NCI-H2107 treated with DMSO at 0.1 percent for 48 hours (cell line): ENCODE measurements at regions not wholly inside any gene's neighbourhood (a gene's known extent, or its start where the extent isn't known, plus 50 kb on each side); places are given as distances from the start of the nearest gene placed in this dataset.

ENCODE experiments used
- DNase-seq: peaks from one replicate; lab custom pipeline; 2025; ENCODE audit not compliant: unreplicated experiment; lab: John Stamatoyannopoulos, UW

DNA sequence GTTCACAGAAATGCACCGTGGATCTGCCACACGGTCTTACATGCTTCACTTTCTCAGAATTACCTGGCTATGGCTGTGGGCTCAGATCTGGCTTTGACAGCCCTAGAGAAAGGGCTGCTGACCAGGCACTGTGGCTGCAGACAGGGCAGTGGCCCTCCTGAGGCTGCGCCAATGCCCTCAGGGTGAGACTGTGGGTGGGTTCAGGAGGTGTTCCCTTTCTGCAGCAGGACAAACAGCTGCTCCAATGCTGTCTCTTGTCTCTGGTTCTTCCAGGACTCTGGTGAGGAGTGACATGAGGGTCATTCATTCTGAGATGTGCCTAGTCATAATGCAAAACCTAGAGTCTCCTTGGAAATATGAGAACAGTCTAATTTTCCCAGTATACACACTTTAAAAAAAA lies 90.5 kb upstream of the SMIM21 start:
- no peak for DNase-seq

GRCh38 chr18:75517286-75517685 lies 89.8 kb upstream of the SMIM21 start:
- no peak for DNase-seq

DNA sequence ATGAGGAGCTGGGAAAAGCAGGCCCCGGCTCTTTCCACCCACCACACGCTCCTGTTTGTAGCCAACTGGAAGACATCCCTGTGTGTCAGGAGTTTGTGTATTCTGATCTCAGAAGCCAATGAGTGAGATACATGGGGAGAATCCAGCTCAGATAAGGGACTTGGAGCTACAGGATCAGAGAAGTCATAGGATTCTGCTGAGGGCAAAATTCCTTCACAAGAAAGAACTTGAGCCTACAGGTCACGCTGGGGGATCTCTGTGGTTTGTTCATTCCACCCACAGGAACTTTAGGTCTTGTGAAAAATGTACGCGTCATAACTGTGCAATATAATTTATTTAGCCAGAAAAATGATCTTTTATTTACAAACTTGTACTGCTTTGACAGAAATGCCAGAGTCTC lies 80.1 kb upstream of the SMIM21 start:
- no peak for DNase-seq

- DNase-seq: no peak
Observed at GRCh38 chr18:75506913-75507312, 79.4 kb upstream of the SMIM21 start.

GRCh38 chr18:75504469-75504868 lies 77.0 kb upstream of the SMIM21 start:
- no peak for DNase-seq

- no peak for DNase-seq
Observed at GRCh38 chr18:75503615-75504014, 76.1 kb upstream of the SMIM21 start.

DNA sequence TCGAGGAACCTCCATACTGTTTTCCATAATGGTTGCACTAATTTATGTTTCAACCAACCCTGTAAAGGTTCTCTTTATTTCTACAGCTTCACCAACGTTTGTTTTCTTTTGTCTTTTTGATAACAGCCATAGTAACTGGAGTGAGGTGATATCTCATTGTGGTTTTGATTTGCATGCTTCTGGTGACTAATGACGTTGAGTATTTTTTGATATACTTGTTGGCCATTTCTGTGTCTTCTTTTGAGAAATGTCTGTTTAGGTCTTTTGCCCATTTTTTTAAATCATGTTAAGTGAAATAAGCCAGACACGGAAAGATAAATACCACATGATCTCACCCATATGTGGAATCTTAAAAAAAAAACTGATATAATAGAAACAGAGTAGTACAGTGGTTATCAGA lies 74.8 kb upstream of the SMIM21 start:
- no peak for DNase-seq

GRCh38 chr18:75500545-75500944 lies 73.0 kb upstream of the SMIM21 start:
- no peak for DNase-seq

DNA sequence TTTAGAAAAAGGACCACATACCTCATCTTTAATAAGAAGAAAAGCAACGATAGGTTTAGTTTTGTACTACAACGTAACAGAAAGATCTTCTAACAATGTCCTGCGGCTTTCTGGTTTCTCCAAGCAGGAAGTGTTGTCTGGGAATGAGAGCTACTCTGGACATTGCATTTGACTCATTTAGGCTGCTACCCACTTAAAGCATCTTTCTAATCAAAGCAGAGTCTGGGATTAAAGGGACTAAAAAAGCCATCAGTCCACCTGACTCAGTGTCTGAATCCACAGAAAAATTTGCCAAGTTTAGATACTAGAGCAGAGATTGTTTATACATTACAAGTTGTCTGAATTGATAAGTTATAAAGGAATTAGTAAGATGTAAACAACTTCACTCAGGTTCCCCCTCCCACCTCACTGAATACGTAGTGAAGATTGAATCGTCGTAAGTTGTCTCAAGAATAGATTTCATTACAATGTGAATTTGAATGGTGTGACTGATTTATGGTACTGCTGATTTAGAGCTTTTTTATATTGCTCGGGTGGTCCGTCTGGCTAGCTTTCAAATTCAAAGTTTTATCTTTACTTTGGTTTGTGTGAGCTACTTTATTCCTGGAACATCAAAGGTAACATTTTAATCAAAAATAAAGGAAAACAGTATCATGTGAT lies 70.2 kb upstream of the SMIM21 start:
- DNase-seq: no peak

- DNase-seq: no peak
Observed at GRCh38 chr18:75496151-75496550, 68.6 kb upstream of the SMIM21 start.

DNA sequence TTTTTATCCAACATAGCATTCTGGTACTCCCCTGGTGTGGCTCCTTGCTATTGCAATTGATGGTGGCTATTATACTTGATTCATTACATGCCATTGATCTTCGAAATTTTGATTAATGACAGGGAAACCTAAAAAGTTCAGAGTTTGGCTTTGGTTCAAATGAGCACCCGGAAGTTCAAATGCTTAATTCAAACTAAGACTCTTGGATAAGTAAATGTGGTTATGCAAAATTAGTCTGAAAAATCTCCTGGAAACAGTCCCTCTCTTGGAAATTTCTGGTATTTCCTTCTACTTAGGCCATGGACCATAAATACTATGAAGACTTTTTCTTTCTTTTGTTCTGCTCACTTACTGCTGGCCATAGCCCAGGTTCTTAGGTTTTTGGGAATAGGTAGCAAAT lies 65.3 kb upstream of the SMIM21 start:
- no peak for DNase-seq

GRCh38 chr18:75491361-75491760 lies 63.9 kb upstream of the SMIM21 start:
- DNase-seq: no peak

GRCh38 chr18:75489493-75490190 lies 62.1 kb upstream of the SMIM21 start:
- no peak for DNase-seq

DNA sequence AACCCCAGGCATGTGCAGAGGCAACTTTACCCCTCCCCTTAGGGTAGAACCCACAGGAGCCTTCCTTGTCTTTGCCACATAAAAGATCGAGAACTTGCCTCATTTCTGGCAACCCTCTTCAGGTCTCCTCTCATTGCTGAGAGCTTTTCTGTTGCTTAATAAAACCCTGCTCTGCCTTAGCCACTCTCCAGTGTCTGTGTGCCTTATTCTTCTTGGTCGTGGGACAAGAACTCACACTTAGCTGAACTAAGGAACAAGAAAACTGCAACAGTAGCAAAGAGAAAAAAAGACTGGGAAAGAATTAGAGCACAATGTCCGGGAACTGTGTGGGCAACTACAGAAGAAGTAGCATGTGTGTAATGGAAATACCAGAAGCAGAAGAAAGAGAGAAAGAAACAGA lies 56.2 kb upstream of the SMIM21 start:
- no peak for DNase-seq

GRCh38 chr18:75482880-75483279 lies 55.4 kb upstream of the SMIM21 start:
- no peak for DNase-seq

- no peak for DNase-seq
Observed at GRCh38 chr18:75480487-75480886, 53.0 kb upstream of the SMIM21 start.

DNA sequence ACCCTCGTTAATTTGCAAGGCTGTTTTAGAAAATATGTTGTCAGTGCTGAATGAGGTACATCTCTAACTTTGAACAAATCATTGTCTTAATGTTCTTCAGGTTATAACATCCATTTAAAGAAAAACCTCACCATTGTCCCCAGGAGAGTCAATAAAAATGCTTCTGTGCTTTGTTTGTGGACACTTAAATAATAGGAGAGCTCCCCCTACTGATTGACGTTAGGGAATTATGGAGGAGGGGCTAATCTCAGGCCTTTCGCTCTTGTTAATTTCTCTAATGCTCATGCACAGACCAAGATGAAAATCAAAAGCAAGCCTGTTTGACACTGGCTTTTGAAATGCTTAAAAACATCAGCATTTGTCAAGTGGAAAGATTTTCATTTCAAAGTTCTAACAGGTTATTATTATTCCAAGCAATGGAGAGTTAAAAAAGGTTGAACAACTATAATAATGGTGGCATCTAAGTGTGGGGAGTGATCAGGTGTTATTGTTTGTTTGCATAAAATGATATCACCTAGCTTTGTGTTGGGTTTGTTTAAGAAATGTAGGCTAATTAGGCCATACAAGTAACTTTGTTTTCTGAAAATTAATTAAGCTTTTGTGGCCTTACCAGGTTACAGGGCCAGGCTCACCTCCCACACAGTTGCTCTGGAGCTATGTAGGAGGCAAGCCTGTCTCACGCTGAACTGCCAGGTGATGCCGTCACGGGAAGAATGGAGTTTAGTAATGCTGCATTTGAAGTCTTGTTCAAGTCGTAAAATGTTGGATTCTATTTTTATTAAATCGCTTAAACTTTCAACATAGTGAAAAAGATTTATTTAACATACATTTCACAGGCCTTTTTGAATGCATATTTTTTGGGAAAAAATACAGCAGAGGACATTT lies 51.7 kb upstream of the SMIM21 start:
- DNase-seq: peak; percentile 81

DNA sequence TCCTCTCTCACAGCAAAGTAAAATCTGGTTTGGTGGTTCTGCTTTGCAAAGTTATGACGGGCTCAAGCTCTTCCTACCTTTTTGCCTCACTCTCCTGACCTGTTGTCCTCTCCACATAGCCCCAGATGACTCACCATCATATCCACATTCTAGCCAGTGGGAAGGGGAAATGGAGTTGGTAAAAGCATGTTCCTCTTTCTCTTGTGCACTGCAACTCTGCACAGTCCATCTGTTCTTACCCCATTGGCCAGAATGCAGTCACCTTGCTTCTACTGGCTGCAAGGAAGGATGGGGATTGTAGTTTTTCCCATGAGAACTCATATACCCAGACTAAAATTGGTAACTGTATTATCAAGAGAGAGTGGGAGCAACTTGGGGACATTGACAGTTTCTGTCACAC lies 50.4 kb upstream of the SMIM21 start:
- no peak for DNase-seq
